Mammary epithelial cell (primary cell): ENCODE measurements at regions not wholly inside any gene's neighbourhood (a gene's known extent, or its start where the extent isn't known, plus 50 kb on each side); places are given as distances from the start of the nearest gene placed in this dataset.

Experiments
- EZH2 ChIP-seq: IDR thresholded peaks from 2 replicates; pipeline ENCODE4 v1.6.1; 2012; ENCODE audit warnings: low read length, inconsistent platforms, borderline replicate concordance
- TF ChIP-seq, protein P1 (sequence below), 2 donors: IDR thresholded peaks in 1 of 2; conservative IDR thresholded peaks in 1 of 2; 2 replicates each; pipeline ENCODE4 v1.5.1; 2011 to 2012; ENCODE audit warnings: inconsistent platforms in 2 of 2, low read length in 2 of 2, mild to moderate bottlenecking in 2 of 2, control low read depth in 1 of 2, low read depth in 1 of 2; ENCODE audit not compliant: insufficient read depth in 1 of 2; ENCODE audit errors: extremely low read depth in 1 of 2

DNA sequence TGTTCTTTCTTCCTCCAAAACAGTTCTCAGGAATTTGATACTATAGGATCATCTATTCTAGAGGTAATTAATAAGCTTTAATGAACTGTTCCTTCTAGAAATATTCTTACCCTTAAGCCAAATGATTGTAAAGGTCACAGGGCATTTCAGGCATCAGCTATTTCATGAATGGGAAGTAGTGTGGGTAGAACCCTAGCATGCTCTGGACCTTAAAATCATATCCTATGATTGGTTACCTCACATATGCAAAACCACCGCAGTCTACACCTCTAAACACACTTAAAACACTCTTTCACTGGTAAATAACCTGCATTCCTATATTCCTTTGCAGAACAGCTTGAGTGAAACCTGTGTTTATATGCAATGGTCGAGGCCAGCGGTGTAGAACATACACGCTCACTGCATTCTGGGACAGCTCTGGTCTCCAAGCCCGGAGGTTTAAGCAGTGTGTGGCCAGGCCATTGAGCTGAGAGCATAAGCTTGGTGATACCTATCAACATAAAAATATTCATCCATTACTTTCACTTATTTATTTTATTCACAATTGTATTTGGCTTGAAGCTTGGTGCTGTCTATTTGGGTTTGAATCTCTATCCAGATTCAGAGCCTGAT, 87.7 kb upstream of the RASGRP1 start:
- TF ChIP-seq, protein P1, sequence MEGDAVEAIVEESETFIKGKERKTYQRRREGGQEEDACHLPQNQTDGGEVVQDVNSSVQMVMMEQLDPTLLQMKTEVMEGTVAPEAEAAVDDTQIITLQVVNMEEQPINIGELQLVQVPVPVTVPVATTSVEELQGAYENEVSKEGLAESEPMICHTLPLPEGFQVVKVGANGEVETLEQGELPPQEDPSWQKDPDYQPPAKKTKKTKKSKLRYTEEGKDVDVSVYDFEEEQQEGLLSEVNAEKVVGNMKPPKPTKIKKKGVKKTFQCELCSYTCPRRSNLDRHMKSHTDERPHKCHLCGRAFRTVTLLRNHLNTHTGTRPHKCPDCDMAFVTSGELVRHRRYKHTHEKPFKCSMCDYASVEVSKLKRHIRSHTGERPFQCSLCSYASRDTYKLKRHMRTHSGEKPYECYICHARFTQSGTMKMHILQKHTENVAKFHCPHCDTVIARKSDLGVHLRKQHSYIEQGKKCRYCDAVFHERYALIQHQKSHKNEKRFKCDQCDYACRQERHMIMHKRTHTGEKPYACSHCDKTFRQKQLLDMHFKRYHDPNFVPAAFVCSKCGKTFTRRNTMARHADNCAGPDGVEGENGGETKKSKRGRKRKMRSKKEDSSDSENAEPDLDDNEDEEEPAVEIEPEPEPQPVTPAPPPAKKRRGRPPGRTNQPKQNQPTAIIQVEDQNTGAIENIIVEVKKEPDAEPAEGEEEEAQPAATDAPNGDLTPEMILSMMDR (conservative IDR thresholded peaks at IDR 0.05 in 1 of 2, IDR thresholded peaks at IDR 0.05 in 1 of 2; ENCODE audit: extremely low read depth in 1 of 2, insufficient read depth in 1 of 2, low read depth in 1 of 2, low read length in 2 of 2): no peak
- TF ChIP-seq EZH2: no peak
